SK-N-SH (cell line): ENCODE measurements at regions not wholly inside any gene's neighbourhood (a gene's known extent, or its start where the extent isn't known, plus 50 kb on each side); places are given as distances from the start of the nearest gene placed in this dataset.

ENCODE experiments used
- EZH2phosphoT487 ChIP-seq: fragments of 200-600 bp; sonication (generic); IDR thresholded peaks from 2 replicates; pipeline ENCODE4 v1.6.1; 2017; ENCODE audit warnings: low read depth, mixed run types, mild to moderate bottlenecking, antibody characterized with exemption, moderate library complexity, borderline replicate concordance
- SIN3A ChIP-seq: IDR thresholded peaks from 2 replicates; pipeline ENCODE4 v1.6.1; 2012; ENCODE audit warnings: low read depth, mild to moderate bottlenecking, low read length, moderate library complexity, borderline replicate concordance
- SMC3 ChIP-seq: IDR thresholded peaks from 2 replicates; pipeline ENCODE4 v1.6.1; 2012; ENCODE audit warnings: low read depth, low read length, improper control_type of control experiment
- TEAD4 ChIP-seq: IDR thresholded peaks from 2 replicates; pipeline ENCODE4 v1.4.0; 2012; ENCODE audit warnings: mild to moderate bottlenecking, borderline replicate concordance; ENCODE audit not compliant: insufficient read depth
- YY1 ChIP-seq: IDR thresholded peaks from 2 replicates; pipeline ENCODE4 v1.4.0; 2012; ENCODE audit warnings: low read depth, mild to moderate bottlenecking
- TF ChIP-seq, protein P1 (sequence below): fragments of 200-600 bp; sonication (generic); IDR thresholded peaks from 2 replicates; pipeline ENCODE4 v1.6.1; 2017; ENCODE audit warnings: antibody characterized with exemption, mild to moderate bottlenecking, moderate library complexity
- TF ChIP-seq, protein P2 (sequence below): IDR thresholded peaks from 2 replicates; pipeline ENCODE4 v1.4.0; 2012; ENCODE audit warnings: low read depth

DNA sequence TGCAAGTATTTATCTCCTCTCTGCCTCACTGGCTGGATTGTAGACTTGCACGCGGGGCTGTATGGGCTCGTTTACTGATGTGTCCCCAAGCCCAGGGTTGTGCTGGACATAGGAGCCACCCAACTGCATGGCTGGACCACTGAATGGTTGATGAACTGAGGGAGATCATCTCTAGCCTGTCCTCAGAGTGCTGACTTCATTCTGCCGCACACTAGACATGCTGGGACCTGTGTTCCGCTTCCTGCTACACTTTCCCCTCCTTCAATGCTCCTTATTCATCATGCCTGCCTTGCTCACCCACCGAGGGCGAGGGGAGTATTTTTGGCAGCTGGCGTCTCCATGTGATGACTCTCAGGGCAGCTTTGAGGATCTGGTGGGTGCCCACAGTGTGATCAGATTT, 440.2 kb downstream of the GLRX3 start:
- no peak for TF ChIP-seq EZH2phosphoT487
- TF ChIP-seq, protein P1, sequence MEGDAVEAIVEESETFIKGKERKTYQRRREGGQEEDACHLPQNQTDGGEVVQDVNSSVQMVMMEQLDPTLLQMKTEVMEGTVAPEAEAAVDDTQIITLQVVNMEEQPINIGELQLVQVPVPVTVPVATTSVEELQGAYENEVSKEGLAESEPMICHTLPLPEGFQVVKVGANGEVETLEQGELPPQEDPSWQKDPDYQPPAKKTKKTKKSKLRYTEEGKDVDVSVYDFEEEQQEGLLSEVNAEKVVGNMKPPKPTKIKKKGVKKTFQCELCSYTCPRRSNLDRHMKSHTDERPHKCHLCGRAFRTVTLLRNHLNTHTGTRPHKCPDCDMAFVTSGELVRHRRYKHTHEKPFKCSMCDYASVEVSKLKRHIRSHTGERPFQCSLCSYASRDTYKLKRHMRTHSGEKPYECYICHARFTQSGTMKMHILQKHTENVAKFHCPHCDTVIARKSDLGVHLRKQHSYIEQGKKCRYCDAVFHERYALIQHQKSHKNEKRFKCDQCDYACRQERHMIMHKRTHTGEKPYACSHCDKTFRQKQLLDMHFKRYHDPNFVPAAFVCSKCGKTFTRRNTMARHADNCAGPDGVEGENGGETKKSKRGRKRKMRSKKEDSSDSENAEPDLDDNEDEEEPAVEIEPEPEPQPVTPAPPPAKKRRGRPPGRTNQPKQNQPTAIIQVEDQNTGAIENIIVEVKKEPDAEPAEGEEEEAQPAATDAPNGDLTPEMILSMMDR = no peak
- TF ChIP-seq SIN3A = no peak
- no peak for TF ChIP-seq SMC3
- TF ChIP-seq, protein P2, sequence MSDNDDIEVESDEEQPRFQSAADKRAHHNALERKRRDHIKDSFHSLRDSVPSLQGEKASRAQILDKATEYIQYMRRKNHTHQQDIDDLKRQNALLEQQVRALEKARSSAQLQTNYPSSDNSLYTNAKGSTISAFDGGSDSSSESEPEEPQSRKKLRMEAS = no peak
- TF ChIP-seq YY1 = no peak
- no peak for TF ChIP-seq TEAD4
